NCI-H2171 treated with DMSO at 0.1 percent for 48 hours (cell line): ENCODE measurements at regions not wholly inside any gene's neighbourhood (a gene's known extent, or its start where the extent isn't known, plus 50 kb on each side); places are given as distances from the start of the nearest gene placed in this dataset.
A peak's percentile ranks its signal among the peaks of the same experiment; 100 is the strongest.
"Not testable (repeated sequence)": the region's sequence is repeated elsewhere in the genome, so short reads cannot be mapped to it uniquely, and the experiment has no call there.

Source experiments
- DNase-seq: peaks from one replicate; lab custom pipeline; 2025; lab: John Stamatoyannopoulos, UW

- no peak for DNase-seq
Measured at GRCh38 chr4:79850626-79851025, 222.4 kb downstream of the ANTXR2 start.

GRCh38 chr4:79848329-79848728 lies 224.7 kb downstream of the ANTXR2 start:
- DNase-seq, result no peak

GRCh38 chr4:79847411-79847810 lies 225.6 kb downstream of the ANTXR2 start:
- no peak for DNase-seq

GRCh38 chr4:79842162-79842561 lies 230.9 kb downstream of the ANTXR2 start:
- DNase-seq, result no peak

- no peak for DNase-seq
Measured at GRCh38 chr4:79833857-79834256, 239.2 kb downstream of the ANTXR2 start.

- DNase-seq, result no peak
Measured at GRCh38 chr4:79831701-79832514, 241.1 kb downstream of the ANTXR2 start.

GRCh38 chr4:79831119-79831528 lies 241.9 kb downstream of the ANTXR2 start:
- peak; percentile 64 for DNase-seq

- no peak for DNase-seq
Measured at GRCh38 chr4:79827283-79827682, 245.7 kb downstream of the ANTXR2 start.

GRCh38 chr4:79823148-79823763 lies 249.8 kb downstream of the ANTXR2 start:
- DNase-seq, result no peak

GRCh38 chr4:79820427-79820826 lies 252.6 kb downstream of the ANTXR2 start:
- no peak for DNase-seq

- DNase-seq, result not testable (repeated sequence)
Measured at GRCh38 chr4:79807933-79808332, 265.1 kb downstream of the ANTXR2 start.

GRCh38 chr4:79798047-79798446 lies 275.0 kb downstream of the ANTXR2 start:
- DNase-seq, result no peak

GRCh38 chr4:79796948-79797347 lies 276.1 kb downstream of the ANTXR2 start:
- DNase-seq, result no peak

GRCh38 chr4:79788884-79789283 lies 284.1 kb downstream of the ANTXR2 start:
- DNase-seq, result no peak

GRCh38 chr4:79780129-79780528 lies 292.9 kb downstream of the ANTXR2 start:
- DNase-seq, result no peak

- no peak for DNase-seq
Measured at GRCh38 chr4:79772510-79772909, 300.5 kb downstream of the ANTXR2 start.

- no peak for DNase-seq
Measured at GRCh38 chr4:79764120-79764519, 308.9 kb downstream of the ANTXR2 start.

- no peak for DNase-seq
Measured at GRCh38 chr4:79763486-79764075, 309.4 kb downstream of the ANTXR2 start.

- no peak for DNase-seq
Measured at GRCh38 chr4:79759793-79760192, 313.2 kb downstream of the ANTXR2 start.

GRCh38 chr4:79757600-79757999 lies 315.4 kb downstream of the ANTXR2 start:
- DNase-seq, result no peak

- no peak for DNase-seq
Measured at GRCh38 chr4:79756140-79756895, 316.7 kb downstream of the ANTXR2 start.

- no peak for DNase-seq
Measured at GRCh38 chr4:79748835-79749234, 324.2 kb downstream of the ANTXR2 start.
